Erythroblast (primary cell): ENCODE measurements at regions not wholly inside any gene's neighbourhood (a gene's known extent, or its start where the extent isn't known, plus 50 kb on each side); places are given as distances from the start of the nearest gene placed in this dataset.
A peak's percentile ranks its signal among the peaks of the same experiment; 100 is the strongest.
"Not testable (repeated sequence)": the region's sequence is repeated elsewhere in the genome, so short reads cannot be mapped to it uniquely, and the experiment has no call there.

Experiments used
- DNase-seq, 2 experiments: peaks; one replicate each; lab custom pipeline; 2025; lab: John Stamatoyannopoulos, UW
- GATA1 ChIP-seq: IDR thresholded peaks from 2 replicates; pipeline ENCODE4 v1.6.1; 2011; ENCODE audit warnings: low read depth, mild to moderate bottlenecking, control low read depth, low read length, moderate library complexity
- POLR2A ChIP-seq: IDR thresholded peaks from 2 replicates; pipeline ENCODE4 v1.6.1; 2011; ENCODE audit warnings: mild to moderate bottlenecking, low read length

DNA sequence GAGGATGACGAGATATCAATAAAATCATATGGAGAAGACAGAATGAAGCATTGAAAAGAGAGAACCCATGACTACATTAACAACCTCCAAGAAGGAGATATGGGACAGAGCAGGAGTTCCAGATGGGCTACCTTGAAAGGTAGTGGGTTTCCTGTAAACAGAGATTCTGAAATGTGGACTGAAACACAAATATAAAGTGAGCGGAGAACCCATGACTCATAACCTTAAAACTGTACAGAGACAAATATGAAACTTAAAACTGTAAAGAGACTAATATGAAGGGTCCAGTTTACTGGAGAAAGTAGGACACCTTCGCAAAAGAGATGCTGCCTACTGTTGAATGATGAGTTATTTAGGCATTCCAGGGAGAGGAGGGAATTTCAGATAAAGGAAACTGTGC is 383.7 kb downstream of the CAAP1 start:
- no peak for DNase-seq
- TF ChIP-seq POLR2A (no peak), GATA1 (no peak)

DNA sequence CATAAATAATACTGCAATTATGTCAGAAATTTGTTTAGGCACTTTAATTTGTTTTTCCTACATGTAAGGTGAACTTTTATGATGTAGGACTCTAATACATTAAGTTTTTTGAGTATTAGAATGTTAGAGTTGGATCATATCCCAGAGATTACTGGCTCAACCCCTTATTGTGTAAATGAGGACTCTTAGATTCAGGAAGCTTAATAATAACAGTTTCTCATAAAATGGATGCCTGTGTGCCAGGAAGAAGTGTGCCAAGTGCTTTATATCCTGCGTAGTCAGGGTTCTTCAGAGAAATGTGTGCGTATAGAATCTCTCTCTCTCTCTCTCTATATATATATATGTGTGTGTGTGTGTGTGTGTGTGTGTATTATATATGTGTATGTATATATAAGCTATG is 388.5 kb downstream of the CAAP1 start:
- TF ChIP-seq GATA1: no peak
- no peak for TF ChIP-seq POLR2A
- no peak for DNase-seq

DNA sequence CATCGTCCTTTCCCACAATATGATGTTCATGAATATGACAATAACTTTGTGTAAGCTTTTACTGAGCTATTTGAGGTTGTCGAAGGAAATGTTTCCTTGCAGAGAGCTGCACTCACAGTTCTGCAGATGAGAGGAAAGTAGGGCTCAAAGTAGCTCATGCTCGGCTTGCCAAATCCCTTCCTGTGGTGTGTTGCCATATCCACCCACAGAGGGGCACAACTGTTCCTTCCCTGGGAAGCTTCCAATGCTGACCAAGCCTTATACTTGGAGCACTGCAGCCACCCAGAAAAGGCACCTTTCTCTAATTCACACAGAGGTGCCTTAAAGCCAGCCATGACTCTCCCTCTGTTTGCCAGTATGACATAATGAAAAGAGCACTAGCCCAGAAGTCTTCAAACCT is 390.3 kb downstream of the CAAP1 start:
- TF ChIP-seq POLR2A (no peak), GATA1 (no peak)
- DNase-seq: peak; percentile 18 to 33

DNA sequence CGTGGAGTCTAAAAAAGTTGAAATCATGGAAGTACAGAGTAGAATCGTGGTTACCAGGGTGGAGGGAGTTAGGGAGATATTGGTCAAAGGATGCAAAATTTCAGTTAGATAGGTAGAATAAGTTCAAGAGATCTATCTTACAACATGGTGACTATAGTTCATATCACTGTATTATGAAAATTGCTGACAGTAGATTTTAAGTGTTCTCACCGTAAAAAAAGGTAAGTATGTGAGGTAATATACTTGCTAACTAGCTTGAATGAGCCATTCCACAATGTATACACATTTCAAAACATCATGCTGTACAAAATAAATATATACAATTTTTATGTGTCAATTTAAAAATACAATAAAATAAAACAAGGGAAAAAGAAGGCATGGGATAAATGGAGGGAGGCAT is 392.1 kb downstream of the CAAP1 start:
- TF ChIP-seq POLR2A (no peak), GATA1 (no peak)
- DNase-seq: no peak

DNA sequence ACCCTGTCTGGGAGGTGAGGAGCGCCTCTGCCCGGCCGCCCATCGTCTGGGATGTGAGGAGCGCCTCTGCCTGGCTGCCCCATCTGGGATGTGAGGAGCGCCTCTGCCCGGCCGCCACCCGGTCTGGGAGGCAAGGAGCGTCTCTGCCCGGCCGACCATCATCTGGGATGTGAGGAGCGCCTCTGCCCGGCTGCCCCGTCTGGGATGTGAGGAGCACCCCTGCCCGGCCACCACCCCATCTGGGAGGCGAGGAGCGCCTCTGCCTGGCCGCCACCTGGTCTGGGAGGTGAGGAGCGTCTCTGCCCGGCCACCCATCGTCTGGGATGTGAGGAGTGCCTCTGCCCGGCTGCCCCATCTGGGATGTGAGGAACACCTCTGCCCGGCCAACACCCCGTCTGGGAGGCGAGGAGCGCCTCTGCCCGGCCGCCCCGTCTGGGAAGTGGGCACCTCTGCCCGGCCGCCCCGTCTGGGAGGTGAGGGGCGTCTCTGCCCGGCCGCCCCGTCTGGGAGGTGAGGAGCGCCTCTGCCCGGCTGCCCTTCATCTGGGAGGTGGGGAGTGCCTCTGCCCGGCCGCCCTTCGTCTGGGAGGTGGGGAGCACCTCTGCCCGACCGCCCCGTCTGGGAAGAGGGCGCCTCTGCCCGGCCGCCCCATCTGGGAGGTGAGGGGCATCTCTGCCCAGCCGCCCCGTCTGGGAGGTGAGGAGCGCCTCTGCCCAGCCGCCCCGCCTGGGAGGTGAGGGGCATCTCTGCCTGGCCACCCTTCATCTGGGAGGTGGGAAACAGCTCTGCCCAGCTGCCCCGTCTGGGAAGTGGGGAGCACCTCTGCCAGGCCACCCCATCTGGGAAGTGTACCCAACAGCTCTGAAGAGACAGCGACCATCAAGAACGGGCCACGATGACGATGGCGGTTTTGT is 399.7 kb downstream of the CAAP1 start:
- DNase-seq: not testable (repeated sequence)

DNA sequence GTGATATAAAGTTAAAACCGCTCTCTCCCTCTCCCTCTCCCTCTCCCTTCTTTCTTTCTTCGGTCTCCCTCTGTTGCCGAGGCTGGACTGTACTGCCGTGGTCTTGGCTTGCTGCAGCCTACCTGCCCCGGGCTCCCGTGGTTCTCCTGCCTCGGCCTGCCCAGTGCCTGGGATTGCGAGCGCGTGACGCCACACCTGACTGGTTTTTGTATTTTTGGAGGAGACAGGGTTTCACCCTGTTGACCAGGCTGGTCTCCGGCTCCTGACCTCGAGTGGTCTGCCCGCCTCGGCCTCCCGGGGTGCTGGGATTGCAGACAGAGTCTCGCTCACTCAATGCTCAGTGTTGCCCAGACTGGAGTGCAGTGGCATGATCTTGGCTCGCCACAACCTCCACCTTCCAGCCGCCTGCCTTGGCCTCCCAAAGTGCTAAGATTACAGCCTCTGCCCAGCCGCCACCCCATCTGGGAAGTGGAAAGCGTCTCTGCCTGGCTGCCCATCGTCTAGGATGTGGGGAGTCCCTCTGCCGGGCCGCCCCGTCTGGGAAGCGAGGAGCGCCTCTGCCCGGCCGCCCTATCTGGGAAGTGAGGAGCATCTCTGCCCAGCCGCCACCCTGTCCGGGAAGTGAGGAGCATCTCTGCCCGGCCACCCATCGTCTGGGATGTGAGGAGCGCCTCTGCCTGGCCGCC is 400.5 kb downstream of the CAAP1 start:
- DNase-seq: not testable (repeated sequence)

DNA sequence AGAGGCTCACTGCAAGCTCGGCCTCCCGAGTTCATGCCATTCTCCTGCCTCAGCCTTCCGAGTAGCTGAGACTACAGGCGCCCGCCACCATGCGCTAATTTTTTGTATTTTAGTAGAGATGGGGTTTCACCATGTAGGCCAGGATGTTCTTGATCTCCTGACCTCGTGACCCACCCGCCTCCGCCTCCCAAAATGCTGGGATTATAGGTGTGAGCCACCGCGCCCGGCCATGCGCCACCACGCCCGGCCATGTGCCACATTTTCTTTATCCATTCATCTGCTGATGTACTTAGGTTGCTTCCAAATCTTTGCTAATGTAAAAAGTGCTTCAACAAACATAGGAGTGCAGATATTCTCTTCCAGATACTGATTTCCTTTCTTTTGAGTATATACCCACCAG is 408.6 kb downstream of the CAAP1 start:
- DNase-seq: no peak
- no peak for TF ChIP-seq POLR2A
- no peak for TF ChIP-seq GATA1

DNA sequence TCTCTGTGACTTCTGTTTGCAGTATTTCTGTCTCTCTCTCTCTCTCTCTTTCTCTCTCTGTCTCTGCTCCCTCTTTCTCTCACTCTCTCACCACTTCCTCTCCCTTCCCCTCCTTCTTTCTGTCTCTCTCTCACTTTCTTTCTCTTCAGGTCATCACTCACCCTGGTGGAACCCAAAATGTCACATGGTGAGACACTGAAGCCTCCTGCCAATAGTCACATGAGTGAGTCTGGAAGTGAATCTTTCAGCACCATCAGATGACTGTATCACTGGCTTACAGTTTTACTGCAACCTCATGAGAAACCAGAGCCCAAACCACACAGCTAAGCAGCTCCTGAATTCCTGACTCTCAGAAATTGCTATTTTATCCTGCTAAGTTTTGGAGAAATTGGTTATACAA is 414.6 kb downstream of the CAAP1 start:
- DNase-seq: no peak
- TF ChIP-seq POLR2A (no peak), GATA1 (no peak)

DNA sequence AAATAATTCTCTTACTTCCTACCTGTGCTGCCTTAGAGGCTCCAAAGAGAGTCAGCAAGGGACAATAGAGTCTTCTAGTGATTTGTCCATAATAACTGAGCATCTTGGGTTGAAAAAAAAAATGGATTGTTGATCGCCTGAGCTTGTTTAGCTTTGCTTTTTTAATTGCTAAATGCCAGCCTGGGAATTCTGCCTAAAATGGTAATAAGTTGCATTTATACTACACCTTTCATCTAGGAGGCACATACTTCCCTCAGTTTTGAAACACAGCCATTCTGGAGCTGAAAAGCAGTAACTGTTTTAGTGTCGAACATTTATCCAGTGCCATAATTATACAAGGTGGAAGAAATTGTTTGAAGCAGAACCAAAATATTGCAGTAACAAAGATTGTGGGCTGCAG is 421.3 kb downstream of the CAAP1 start:
- TF ChIP-seq GATA1: no peak
- TF ChIP-seq POLR2A: no peak
- DNase-seq: no peak

DNA sequence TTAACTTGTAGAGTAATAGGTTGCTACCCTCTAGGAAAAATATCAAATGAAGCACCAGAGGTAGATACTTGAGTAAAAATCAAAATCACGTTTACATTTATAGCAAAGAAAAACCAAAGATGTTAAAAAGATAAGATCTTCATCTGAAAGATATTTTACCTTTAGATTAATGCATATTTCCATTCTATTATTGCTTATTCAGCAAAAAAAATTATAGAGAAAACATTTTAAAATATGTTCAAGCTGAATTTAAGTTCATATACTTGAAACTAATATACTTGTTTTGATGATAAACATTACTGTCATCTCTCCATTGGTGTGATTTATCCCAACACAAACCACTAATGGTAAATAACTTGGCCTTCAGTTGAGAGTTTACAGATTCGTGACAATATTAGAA is 422.3 kb downstream of the CAAP1 start:
- no peak for DNase-seq
- TF ChIP-seq GATA1: no peak
- no peak for TF ChIP-seq POLR2A

DNA sequence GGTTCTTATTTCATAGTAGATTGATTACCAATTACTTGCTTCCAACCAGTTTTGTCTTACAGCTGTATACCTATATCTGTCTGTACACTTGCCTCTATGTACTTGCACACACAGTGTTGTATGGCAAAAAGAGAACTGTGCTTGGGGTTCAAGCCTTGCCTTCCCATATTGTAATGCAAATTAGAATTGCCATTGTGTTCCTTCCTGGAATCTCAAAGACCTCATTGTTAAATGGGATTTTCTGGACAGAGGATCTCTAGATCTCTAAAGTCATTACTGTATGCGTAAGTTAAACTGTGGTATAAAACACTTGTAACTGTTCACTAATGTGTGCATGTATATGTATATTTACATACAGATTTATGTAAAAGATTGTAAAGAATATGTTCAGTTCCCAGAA is 428.8 kb downstream of the CAAP1 start:
- no peak for TF ChIP-seq POLR2A
- no peak for TF ChIP-seq GATA1
- no peak for DNase-seq

DNA sequence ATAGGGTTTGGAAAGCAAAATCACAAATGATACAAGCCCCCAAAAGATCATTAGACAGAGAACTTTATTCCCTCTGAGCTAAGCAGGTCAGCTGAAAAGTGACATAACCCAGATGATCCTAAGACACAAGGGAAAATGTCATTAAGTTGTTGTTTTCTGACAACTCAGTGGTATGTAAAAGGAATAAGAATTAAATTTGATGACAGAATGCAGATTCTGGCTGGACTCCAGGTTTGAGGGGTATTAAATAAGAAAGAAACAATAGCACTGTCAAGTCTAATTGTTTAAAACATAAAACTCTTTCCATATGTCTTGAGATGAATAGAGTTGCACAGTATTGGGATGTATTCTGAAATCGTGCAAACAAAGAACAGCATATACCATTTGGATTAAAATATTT is 429.9 kb downstream of the CAAP1 start:
- DNase-seq: no peak
- TF ChIP-seq POLR2A (no peak), GATA1 (no peak)

DNA sequence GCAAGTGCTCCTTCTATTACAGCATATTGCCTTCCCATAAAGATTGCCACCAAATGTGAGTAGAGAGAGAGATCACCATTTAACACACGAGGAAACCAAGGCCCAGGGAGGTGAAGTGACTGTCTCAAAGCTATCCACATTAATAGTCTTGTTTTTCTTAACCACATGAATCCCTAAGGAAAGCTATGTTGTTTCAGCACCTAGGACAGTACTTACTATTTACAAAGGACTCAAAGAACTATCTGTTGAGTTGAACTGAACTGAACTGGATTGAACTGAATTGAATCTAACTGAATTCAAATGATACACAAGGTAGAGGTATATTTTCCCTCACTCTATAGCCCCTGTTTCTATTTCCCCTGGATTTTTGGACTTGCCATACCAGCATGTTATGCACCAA is 430.4 kb downstream of the CAAP1 start:
- TF ChIP-seq GATA1: no peak
- TF ChIP-seq POLR2A: no peak
- no peak for DNase-seq

DNA sequence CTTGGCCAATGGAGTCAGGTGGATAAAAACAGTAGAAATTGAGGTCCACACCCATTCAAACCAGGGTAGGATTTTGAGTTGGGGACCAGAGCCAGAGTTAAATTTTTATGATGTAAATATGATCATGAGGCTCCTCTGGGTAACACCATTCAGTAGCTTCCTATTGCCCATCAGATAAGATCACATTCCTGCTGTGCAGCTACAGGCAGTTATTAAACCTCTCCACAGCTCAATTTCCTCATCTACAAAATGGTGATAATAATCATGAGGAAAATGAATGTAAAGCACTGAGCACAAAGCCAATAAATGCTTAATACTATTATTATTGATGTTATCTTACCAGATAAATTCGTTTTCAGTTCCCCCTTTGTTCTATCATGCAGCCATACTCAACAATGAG is 432.0 kb downstream of the CAAP1 start:
- DNase-seq: no peak
- no peak for TF ChIP-seq GATA1
- TF ChIP-seq POLR2A: no peak

DNA sequence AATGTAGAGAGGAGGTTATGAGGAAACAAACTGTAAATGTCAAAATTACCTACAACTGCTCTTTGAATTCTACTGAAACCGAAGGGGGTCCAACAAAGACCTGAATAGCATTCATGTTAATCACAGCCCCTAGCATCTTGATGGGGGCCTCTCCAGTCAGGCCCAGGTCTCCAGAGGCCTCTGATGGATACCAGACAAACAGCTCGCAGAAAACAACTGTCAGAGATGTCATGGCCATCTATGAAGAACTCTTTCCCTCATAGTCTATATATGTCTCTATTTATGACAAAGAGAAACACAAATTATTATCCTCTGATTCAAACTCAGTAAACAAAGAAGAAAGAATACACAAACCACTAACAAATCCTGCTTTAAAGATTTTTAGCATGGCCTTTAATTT is 432.6 kb downstream of the CAAP1 start:
- TF ChIP-seq GATA1 (no peak), POLR2A (no peak)
- DNase-seq: no peak
